Glomerular endothelial cell (primary cell): ENCODE measurements at regions not wholly inside any gene's neighbourhood (a gene's known extent, or its start where the extent isn't known, plus 50 kb on each side); places are given as distances from the start of the nearest gene placed in this dataset.
A peak's percentile ranks its signal among the peaks of the same experiment; 100 is the strongest.

Source experiments
- DNase-seq: peaks from one replicate; pipeline ENCODE4 v3.0.0-alpha.2; 2011; ENCODE audit warnings: low read depth, low spot score; ENCODE audit errors: extremely low read depth

DNA sequence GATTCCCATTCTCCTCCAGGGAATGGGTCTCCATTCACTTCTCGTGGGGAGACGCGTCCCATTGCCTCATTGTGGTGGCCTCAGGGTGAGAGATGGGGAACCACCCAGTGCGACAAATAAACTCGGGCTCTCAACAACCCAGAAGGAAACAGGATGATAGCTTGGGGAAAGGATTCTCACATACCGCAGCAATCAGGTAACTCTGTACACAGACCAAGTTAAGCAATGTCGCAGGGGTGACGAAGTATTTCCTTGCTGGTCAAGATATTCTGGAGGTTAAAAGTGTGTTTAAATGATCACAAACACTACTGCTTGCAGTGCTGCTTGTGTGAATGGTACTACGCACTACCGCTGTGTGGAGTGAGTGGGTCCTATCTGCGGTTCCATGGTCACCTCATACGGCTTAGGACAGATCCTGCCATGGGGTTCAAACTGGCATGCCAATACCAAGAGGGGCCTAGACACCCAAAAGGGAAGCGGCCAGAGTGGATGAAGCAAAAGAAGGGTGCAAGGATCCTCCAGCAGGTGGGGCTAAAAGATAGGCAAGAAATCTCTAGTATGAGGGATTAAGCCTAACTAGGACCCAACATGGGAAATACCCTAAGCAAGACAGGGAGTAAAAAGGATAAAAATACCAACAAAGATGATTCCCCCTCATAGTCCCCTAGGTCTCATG, 143.8 kb upstream of the TMEM106B start:
- peak; percentile 48 for DNase-seq

DNA sequence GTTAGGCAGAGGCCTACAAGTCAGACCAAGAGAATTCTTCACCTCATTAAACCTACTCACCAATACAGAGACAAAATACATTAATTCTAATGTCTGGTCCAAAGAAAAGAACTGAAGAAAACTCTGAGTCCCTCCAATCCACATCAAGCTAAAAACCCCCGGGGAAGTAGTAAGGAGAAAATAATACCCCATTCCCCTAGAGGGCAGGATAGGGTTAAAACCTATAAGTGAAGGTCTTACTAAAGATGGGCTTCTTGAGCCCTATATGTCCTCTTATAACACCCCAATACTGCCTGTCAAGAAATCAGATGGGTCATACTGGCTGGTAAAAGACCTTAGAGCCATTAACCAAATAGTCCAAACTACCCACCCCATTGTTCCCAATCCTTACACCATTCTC, 141.3 kb upstream of the TMEM106B start:
- no peak for DNase-seq

DNA sequence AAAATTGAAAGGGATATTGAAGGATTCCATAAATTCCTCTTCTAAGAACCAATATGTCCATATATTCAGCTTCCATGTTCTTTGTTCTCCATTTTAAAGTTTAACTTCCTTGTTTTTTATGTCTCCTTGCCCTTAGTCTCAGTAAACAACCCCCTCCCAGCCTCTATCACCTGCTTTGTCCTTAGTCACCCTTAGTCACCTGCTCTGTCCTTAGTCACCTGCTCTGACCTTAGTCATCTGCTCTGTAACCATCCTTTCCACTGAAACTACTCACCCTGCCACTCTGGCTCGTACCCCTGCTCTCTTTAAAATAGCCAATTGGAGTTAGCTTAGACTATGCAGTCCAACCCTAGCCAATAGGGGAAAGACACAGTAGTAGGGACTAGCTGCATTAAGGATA, 136.2 kb upstream of the TMEM106B start:
- no peak for DNase-seq

DNA sequence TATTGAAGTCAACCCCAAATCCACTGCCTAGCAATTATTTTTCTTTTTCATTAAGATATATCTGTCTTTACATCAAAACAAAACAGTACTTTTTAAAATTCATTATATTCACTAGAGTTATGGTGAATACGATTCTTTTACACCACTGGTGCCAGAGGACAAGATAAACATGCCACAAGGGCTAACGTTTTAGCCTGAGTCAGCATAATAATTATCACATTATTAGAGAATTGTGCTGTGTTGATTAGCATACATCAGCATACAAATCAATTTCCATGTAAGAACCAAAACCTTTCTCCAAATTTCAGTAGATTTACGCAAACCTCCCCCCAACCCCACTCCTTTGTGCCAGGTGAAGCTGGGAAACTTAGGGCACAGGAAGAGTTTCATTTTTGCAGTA, 131.1 kb upstream of the TMEM106B start:
- no peak for DNase-seq

DNA sequence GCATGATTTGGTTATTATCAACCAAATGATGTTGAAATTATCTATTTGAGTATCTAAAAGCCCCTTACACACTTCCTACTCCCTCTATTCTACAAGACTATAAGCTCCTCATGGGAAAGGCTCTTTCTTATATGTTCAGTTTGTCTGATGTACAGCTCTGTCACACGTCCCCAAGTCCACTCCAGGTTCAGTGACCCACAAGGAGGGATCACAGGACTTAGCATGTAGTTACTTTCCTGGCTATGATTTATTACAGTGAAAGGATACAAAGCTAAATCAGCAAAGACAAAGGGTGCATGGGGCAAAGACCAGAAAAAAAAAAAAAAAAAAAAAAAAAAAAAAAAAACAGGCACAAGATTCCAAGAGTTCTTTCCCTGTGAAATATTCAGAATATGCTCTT, 125.6 kb upstream of the TMEM106B start:
- DNase-seq, result no peak

DNA sequence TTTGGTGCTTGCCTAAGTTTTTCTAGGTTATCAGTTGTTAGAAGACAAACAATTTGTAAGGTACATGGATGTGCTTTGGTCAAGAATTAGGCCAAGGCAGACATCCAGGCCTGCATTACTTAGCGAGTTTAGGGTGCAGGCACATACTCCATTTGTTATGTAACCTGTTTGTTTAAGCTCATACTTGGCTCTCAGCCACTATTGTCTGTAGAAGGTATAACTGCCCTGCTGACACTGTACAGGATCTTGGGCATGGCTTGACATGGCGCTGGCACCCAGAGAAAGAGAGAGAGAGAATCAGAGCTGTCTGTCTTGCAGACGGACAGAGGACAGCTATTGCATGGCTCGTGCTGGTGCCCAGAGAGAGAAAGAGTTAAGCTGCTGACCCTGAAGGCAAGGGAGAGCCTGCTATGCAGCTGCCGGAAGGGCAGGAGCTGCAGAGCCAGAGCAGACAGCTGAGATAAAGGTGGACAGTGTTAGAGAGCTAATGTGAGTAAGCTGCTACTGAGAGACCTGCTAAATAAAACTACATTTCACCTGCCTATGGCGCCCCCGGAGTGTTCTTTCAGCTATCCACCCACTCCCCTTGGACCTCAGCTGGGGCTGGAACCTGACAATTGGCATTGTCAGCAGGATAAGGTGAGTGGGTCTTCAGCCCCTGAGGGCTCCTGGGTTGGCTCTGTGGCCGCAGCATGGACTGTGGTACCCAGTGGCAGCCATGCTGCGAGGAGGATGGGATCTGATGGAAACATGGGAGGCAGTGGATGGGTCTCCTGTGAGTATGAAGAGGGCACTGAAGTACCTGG, 120.9 kb upstream of the TMEM106B start:
- DNase-seq, result no peak

DNA sequence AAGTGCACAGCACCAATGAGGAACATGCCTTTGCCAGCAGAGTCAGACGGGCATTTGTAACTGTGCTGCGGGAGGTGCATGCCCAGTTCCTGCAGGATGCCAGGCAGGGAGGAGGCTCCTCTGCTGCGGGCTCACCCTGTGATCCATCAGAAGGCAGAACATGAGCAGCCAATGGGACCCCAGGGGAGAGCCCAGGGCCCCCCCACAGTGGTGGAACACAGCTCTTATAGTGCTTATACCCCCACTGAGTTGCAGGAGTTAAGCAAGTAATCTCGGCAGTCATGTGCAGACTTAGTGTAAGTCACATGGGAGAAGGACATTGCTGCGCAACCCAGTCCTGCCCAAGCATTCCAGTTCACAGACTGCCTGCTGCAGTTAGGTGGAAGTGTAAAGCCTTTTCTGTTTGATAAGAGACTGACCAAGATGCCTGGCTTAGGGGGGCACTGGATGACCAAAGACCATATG, 120.3 kb upstream of the TMEM106B start:
- no peak for DNase-seq

DNA sequence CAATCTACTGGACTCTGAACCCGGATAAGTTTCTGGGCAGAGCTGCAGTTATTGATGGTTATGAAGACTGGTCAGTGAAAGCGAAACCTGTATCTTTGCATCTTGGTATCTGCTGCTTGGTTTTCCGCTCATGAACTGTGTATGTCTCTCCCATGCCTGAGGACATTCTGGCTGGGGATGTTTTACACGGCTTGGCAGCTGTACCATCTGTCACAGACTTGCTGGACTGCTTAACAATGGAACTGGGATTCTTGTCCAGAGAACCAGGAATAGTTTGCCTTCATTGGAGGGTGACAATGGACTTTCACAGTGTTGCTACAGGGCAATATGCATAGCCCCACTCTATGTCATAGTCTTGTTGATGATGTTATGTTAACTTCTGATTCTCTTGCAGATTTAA, 119.9 kb upstream of the TMEM106B start:
- no peak for DNase-seq

DNA sequence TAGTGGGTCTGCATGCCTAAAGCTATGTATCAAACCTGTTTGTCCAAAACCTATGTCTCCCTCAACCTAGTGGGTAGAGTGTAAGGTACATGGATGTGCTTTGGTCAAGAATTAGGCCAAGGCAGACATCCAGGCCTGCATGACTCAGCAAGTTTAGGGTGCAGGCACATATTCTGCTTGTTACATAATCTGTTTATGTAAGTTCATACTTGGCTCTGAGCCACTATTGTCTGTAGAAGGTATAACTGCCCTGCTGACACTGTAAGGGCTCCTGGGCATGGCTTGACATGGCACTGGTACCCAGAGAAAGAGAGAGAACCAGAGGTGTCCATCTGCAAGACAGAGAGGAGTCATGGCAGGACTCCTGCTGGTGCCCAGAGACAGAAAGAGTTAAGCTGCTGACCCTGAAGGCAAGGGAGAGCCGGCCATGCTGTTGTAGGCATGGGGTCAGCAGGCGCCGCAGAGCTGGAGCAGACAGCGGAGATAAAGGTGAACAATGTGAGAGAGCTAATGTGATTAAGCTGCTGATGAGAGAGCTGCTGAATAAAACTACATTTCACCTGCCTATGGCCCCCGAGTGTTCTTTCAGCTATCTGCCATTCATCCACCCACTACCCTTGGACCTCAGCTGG, 118.5 kb upstream of the TMEM106B start:
- no peak for DNase-seq

DNA sequence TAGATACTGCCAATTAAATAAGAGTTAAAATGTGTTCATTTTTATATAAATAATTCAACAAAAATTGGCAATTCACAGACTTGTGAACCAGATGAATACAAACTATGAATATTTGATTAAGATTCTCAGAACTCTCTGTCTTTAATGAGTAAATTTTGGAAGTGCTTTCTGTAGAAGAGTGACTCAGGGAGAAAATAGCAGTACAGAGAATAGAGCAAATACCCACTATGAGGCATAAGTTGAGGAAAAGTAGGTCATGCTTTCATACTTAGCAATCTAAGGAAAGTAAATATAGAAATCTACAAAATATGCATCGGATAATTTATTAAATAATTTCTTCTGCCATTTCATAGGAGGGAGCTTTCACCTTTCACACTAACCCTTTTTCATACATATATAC, 117.7 kb upstream of the TMEM106B start:
- no peak for DNase-seq

DNA sequence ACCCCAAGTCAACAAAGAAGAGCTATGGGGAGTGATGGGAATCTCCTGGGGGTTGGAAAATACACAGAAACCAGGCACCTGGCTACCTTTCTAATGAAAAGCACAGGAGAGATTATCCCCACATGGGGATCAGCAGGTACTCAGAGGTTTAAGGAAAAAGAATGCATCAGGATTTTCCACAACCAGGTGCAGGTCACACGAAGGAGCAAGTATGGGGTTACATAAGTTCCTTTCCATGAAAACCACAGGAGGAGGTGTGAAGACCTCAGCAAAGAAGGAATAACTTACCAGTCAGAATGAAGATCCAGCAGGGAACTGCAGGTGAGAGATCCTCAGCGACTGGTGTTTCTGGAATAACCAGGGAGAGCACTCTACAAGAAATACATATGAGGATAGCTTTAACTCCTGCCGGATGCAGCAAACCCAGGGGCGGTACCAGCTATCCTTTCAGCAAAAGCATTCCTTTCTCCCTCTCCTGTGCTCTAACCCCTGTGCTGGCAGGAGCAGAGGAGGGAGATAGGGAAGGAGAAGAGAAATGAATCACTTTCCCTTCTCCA, 116.7 kb upstream of the TMEM106B start:
- DNase-seq, result no peak

DNA sequence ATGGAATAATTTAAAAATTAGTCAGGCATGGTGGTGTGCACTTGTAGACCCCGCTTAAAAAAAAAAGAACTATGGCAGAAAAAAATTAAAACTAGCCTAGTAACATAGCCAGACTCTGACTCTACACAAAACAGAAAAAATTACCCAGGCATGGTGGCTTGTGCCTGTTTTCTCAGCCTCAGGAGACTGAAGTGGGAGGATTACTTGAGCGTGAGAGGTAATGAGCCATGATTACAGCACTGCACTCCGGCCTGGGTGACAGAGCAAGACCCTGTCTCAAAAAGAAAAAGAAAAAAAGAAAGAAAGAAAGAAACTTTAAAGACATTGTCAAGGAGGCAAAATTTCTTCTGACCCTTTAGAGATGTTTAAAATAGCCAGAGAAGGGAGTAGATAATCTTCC, 109.0 kb upstream of the TMEM106B start:
- no peak for DNase-seq

DNA sequence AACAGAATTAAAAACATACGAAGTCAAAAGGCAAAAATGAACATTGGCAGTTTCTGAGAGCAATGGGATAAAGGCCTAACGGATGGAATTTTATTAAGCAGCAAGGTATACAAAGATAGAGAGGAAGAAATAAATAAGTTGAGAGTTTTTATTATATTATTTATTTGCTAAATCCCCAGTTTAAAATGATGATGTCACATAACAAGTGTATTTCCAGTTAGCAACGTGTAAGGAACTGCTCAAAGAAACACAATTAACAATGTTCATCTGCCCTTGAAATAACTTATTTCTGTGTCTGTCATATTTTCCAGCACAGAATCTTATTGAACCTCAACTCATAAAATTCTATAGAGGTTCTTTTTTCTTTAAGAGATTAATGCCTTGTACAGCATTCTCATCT, 108.6 kb upstream of the TMEM106B start:
- no peak for DNase-seq

DNA sequence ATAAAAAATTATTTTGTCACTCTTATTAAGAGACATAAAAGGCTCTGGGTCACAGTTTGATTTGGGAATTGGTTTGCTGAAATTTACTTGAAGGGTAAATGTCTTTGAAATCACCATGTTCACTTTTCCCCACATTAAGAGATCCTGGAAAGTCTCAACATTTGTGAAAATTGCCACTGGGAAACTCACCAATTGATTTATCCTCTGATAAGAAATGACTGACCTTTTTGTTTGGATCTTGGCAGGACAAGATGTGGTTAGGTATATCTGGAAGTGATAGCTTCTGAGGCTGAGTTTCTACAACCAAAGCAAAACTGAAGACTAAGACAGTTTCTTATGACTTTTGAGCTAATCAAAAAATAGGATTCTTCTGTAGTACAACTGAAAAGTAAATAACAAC, 107.1 kb upstream of the TMEM106B start:
- no peak for DNase-seq

DNA sequence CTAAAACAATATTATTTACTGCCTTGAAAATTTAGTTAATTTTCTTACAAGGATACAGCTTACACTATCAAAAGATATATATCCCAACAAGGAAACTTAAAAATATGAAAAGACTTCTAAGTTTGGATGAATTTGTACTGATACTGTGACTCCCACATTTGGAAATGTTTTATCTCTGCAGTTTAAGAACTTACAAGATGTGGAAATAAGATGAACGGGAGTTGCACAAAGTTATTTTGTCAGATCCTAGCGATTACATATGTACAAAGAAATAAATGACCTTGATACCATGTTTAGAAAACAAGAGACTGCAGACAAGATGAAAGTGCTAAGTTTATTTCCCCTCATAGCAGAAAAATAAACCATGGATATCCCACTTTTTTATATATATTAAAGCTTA, 103.7 kb upstream of the TMEM106B start:
- no peak for DNase-seq

DNA sequence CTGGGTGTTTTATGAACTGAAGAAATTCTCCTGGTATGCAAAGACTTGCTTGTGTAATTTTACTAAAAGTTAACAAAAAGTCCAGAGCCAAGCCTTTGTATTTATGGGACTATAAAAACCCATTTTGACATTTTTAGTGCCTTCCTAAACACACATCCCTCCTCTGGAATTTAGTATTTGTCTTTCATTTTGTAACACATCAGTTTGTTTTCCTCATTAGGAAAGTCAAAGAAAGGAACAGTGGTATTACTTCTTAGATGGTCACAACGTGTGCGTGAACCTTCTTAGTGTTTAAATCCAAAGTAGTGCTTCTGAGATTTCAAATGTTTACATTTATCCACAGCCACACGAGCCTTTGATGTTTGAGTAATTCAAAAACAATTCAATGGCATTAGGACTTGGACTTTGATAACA, 103.2 kb upstream of the TMEM106B start:
- no peak for DNase-seq

DNA sequence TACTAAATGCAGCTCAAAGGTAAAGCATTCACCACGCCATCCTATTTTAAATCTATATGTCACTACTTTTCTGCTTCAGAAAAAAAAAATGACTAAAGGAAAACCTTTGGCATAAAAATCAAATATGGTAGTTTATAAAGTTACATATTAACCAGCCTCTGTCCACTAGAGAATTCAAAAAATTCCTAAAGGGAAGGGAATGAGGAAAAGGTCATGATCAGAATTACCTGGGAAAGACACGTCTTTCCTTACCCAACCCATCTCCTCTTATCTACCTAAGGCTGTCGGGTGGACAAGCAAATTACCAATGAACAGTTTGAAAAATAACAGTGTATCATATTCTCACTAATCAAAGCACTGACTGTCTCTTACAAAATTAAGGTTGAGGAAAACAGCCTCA, 100.7 kb upstream of the TMEM106B start:
- no peak for DNase-seq

DNA sequence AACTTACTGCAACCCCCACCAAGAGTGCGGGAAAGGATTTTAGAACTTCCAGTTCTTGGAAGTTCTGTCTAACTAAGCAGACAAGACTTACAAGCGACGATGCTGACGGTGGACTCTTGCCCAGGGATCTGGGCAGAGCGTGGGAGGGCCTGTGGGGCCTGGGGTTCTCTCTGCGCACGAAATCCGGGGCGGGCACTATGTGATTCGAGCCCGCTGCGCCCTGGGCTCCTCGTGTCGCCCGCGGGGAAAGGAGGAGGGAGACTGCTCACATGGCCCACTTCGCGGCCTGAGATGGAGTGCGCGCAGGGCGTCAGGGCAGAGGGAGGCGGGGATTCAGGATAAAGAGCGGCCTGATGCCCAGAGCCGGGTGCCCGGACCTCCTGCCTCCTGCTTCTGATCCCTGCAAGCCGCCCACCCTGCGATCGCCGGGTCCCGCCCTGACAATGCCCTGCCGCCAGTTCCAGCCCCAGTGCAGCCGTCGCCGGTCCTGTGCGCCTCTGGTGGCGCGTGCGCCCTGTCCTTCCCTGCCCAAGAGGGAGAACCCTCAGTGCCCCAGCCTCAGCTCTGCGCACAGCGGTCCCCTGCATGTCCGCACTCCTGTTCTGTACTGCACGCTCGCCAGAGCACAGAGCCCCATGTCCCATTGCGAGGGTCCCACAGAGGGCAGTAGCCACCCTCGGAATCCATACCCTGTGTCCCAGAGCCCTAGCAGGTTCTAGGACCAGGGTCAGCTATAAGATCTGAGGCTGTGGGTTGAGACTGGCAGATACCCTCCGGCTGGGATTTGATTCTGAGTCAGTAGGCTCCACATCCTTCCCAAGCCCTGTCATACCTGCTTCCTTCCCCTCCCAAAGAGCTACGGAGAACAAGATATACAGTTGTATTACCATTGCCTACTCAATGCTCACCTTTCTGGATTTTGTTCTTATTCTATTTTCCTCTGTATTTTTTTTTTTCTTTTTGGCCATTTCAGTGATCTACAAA, 99.4 kb upstream of the TMEM106B start:
- no peak for DNase-seq

DNA sequence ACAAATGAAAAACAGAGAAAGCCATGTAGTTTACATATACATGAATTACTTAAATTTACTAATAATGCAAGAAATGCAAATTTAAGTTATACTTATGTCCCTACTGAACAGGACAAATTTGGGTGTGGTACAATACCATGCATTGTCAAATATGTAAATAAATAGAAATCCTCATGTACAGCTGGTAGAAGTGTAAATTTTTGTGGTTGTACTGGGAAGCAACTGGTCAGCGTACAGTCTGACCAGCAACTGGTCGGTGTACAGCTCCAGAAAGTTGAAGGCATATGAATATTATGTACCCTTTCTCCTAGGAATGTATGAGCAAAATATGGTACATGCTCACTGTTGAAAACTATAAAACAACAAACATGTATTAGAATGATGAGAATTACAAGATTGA, 93.9 kb upstream of the TMEM106B start:
- no peak for DNase-seq

DNA sequence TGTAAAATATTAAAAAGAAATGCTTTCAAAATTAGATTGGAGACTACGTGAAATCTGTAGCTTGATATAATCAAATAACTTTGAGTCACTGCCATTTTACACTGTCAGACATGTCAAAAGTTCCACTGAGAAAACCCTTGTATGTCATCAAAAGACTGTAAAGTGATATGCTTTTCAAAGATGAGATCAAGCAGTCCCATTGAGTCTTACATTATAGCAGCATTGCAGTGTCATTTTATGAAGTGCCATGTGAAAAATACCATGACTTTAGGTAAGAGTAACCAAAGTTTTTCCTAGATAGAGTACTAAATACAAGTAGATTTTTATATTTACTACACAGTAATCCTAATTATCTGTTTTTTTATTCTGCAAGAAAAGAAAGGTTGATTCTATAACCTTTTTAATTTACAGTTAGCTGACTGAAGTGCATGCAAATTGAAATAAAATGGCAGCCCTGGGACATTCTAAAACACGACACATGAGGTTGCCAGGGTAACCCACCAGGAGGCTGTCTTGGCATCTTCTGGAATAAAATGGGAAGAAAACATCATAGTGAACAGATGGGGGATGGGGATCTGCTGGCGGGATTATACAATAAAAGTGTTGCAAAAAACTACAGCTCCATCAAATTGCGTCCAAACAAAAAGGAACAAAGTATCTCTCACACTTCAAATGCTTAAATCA, 91.3 kb upstream of the TMEM106B start:
- no peak for DNase-seq
